Iris pigment epithelial cell (primary cell): ENCODE measurements at regions not wholly inside any gene's neighbourhood (a gene's known extent, or its start where the extent isn't known, plus 50 kb on each side); places are given as distances from the start of the nearest gene placed in this dataset.

Source experiments
- DNase-seq: peaks from one replicate; pipeline ENCODE4 v3.0.0-alpha.2; 2011; ENCODE audit warnings: low read depth

DNA sequence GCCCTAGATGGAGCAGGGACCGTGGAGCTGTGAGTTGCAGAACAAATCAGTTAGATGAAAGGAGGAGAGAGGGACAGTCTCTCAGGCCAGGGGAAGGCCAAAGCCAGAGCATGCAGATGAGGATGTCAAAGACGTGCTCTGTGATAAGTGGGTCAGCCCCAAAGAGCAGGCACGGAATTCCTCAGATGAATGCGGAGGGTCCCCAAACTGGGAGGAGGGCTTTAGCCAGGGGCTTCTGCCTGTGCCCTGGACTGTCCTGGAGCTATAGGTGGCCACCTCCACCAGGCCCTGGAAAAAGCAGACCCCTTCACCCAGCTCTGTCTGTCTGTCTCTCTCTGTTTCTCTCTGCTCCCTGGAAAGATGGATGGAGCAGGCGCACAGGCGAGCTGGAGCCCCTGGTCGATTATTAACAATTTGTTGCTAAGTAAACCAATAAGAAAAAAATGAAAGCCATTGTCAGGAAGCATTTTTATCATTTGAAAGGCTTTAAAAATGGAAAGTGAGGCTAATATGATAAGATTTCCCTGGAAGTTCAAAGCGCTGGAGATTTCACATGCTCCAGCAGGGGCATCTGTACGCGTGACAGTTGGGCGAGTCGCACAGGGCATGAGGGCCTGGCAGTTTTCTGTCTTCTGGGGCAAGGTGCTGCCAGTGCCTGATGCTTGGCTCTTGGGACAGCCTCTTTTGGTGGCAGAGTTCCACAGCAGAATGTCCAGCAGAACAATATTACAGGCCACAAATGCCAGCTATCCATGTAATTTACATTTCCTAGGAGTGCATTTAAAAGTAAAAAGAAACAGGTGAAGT lies 241.0 kb downstream of the GLI2 start:
- DNase-seq: no peak

DNA sequence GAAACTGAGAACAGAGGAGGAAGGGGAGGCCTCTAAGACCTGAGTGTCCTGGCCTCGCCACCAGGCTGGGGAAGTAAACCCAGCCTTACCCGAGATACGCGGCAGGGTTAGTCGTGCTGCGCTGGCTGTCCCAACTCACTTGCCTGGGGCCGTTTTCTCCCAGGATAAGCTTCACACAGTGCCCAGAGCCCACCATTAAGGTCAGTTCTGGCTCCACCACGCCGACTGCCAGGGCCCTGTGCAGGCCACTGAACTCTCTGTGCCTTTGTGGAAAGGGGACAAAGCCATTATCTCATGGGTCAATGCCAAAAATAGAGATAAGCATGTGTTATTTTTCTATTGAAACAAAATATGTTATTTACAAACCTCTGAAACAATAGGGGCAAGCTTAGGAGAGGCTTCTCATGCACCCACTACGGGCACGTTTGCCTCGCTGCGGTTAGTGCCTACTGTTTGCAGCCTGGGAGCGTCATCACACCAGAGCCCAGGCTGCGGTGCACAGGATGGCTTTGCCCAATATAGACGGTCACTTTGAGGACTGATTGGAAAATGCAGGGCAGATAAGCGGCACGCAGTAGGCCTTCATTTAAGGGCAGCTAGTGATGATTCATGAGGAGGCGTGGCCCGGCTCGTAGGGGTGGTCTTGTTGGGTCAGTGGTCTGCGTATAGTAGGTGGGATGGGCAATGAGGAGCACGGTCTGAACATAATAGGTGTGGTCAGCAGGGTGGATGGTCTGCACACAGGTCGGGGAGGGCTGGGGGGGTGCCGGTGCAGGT lies 242.1 kb downstream of the GLI2 start:
- no peak for DNase-seq

GRCh38 chr2:120978359-120979050 lies 242.8 kb downstream of the GLI2 start:
- DNase-seq: peak; percentile 27

DNA sequence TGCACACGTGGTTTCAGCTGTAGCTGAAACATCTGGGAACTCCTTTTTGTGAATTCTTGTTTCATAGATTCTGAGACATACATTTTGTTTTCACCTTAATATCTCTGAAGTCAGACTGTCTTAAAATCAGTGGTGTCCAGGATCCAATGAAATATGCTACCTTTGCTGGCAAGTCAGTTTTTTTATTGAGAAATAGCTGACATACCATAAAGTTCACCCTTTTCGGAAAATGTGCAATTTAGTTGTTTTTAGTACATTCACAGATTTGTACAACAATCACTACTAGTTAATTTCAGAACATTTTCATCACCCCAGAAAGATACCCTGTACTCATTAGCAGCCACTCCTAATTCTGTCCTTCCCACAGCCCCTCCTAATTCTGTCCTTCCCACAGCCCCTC lies 243.7 kb downstream of the GLI2 start:
- DNase-seq: no peak

DNA sequence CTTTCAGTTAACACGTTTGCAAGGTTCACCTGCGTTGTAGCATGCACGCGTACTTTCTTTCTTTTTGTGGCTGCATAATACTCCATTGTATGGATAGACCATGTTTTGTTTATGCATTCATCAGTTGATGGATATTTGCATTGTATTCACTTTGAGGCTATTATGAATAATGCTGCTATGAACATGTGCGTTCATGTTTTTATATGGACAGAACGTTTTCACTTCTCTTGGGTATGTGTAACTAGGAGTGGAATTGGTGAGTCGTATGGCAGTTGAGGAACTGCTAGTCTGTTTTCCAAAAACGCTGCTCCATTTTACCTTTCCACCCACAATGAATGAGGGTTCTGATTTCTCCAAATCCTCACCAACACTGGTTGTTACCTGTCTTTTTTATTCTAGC lies 244.3 kb downstream of the GLI2 start:
- no peak for DNase-seq

- DNase-seq: no peak
Measured at GRCh38 chr2:120981443-120981842, 245.8 kb downstream of the GLI2 start.

DNA sequence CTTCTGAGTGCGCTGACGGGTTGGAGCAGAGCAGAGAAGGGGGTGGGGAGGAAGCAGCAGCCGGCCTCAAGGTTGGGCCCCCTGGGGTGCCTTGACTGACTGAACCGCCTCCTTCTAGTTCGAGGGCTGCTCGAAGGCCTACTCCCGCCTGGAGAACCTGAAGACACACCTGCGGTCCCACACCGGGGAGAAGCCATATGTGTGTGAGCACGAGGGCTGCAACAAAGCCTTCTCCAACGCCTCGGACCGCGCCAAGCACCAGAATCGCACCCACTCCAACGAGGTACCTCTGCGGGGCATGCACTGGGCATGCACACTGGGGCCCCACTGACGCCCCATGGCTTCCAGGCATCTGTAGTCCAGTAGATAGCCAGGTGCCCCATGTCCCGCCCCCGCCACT lies 246.9 kb downstream of the GLI2 start:
- no peak for DNase-seq

- DNase-seq: no peak
Measured at GRCh38 chr2:120983344-120983743, 247.7 kb downstream of the GLI2 start.

DNA sequence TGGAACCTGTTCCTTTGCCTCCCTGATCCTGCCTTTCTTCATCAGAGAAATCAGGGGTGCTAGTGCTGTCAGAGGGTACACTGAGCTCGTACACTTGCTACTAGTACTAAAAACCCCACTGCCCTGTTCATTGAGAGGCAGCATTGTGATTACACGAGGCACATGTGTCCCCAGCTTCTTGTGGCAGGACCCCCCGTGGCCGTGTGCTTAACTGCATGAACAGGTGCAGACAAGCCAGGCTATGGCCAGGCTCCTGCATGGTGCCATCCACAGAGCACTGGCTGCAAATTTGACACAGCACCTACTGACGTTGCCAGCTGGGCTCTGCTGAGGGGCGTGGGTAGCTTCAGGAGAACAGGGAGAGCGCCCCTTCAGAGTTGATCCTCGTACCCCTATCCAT lies 248.4 kb downstream of the GLI2 start:
- DNase-seq: no peak

DNA sequence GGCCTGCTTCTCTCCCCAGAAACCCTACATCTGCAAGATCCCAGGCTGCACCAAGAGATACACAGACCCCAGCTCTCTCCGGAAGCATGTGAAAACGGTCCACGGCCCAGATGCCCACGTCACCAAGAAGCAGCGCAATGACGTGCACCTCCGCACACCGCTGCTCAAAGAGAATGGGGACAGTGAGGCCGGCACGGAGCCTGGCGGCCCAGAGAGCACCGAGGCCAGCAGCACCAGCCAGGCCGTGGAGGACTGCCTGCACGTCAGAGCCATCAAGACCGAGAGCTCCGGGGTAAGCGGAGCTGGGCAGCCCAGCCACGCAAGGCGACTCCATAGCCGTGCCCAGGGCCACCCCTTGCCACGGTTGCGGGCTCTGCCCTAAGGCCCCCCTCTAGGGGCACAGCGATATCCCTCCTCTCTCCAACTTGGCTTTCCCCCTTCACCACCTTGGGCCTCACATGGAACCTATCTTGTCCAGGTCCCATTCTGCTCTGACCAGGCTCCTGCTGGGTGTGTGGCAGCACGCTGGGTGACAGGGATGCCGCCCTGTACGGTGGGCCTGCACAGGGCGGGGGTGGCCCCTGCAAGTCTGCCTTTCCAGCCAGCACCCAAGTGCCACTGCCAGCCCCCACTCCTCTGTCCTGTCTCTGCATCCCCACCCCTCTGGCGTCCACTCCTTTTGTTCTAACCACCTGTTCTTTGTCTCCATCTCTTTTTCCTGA lies 248.9 kb downstream of the GLI2 start:
- DNase-seq: no peak

DNA sequence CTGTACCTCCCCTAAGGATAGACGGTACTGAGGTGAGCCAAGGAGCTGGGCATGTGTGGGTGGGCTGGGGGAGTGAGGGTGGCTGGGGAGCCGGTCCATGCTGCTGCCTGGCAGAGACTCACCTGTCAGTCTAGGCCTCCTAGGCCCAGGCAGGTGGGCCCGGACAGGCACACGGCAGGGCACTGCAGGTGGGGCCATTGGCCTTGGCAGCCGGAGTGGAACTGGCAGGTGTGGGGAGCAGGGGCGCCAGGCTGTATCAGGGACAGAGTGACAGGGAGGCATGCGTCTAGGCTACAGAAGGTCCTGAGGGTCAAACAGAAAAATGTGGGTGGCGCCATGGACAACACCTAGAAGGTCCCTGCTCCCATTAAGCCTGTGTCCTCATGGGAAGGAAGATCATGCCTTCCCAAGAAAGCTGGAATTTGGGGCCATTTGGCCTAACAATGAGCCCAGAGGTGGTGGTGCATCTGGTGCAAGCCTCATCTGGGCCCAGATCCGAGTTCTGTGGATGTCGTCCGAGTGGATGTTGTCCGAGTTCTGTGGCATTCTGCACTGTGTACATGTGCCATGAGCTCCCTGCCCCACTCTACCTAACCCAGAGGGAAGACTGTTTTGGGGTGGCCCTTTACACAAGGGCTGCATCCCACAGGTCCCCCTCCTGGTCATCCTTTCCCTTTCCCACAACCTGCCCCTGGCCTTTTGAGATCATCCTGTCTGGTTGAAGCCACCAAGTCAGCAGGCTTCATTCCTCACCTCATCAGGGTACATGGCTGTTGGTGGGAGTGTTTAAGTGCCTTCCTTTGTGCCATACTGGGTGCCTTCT lies 249.7 kb downstream of the GLI2 start:
- no peak for DNase-seq

GRCh38 chr2:120985997-120986651 lies 250.5 kb downstream of the GLI2 start:
- no peak for DNase-seq

- no peak for DNase-seq
Measured at GRCh38 chr2:120986898-120987650, 251.4 kb downstream of the GLI2 start.

GRCh38 chr2:120988051-120988699 lies 252.5 kb downstream of the GLI2 start:
- DNase-seq: no peak

GRCh38 chr2:120988700-120989511 lies 253.2 kb downstream of the GLI2 start:
- DNase-seq: no peak

- no peak for DNase-seq
Measured at GRCh38 chr2:120989512-120990441, 254.1 kb downstream of the GLI2 start.

GRCh38 chr2:120990451-120990871 lies 254.8 kb downstream of the GLI2 start:
- DNase-seq: no peak
